H9 (cell line): ENCODE measurements at regions not wholly inside any gene's neighbourhood (a gene's known extent, or its start where the extent isn't known, plus 50 kb on each side); places are given as distances from the start of the nearest gene placed in this dataset.

ENCODE experiments used
- DNase-seq: peaks from one replicate; pipeline ENCODE4 v3.0.0-alpha.2; 2017
- H2AFZ ChIP-seq: one replicate; pipeline ENCODE4 v1.6.1; 2013; ENCODE audit warnings: mild to moderate bottlenecking, low read length, control low read depth, moderate library complexity
- H2AK5ac ChIP-seq: 2 replicates; pipeline ENCODE4 v1.6.1; 2013; ENCODE audit warnings: low read length, control low read depth, mixed read lengths; ENCODE audit not compliant: insufficient read length
- H2BK120ac ChIP-seq: one replicate; pipeline ENCODE4 v1.6.1; 2013; ENCODE audit warnings: low read depth, mild to moderate bottlenecking, low read length, control low read depth, inconsistent platforms; ENCODE audit not compliant: poor library complexity, severe bottlenecking
- H2BK12ac ChIP-seq: 2 replicates; pipeline ENCODE4 v1.6.1; 2013; ENCODE audit warnings: low read length, control low read depth, mixed read lengths, low read depth; ENCODE audit not compliant: insufficient read length
- H2BK15ac ChIP-seq: 2 replicates; pipeline ENCODE4 v1.6.1; 2013; ENCODE audit warnings: low read depth, low read length, control low read depth
- H2BK20ac ChIP-seq: one replicate; pipeline ENCODE4 v1.6.1; 2013; ENCODE audit warnings: low read depth, mild to moderate bottlenecking, low read length, control low read depth, inconsistent platforms; ENCODE audit not compliant: poor library complexity, severe bottlenecking
- H2BK5ac ChIP-seq: 2 replicates; pipeline ENCODE4 v1.6.1; 2013; ENCODE audit warnings: low read length, control low read depth, mixed read lengths; ENCODE audit not compliant: insufficient read length
- H3K14ac ChIP-seq: 2 replicates; pipeline ENCODE4 v1.6.1; 2013; ENCODE audit warnings: low read length, control low read depth; ENCODE audit not compliant: insufficient read depth
- H3K18ac ChIP-seq: 2 replicates; pipeline ENCODE4 v1.6.1; 2013; ENCODE audit warnings: low read depth, mild to moderate bottlenecking, mixed read lengths, low read length, control low read depth; ENCODE audit not compliant: insufficient read length
- H3K23ac ChIP-seq: 2 replicates; pipeline ENCODE4 v1.6.1; 2013; ENCODE audit warnings: low read length, control low read depth, mixed read lengths, low read depth; ENCODE audit not compliant: insufficient read length
- H3K23me2 ChIP-seq: 2 replicates; pipeline ENCODE4 v1.6.1; 2013; ENCODE audit warnings: low read depth, mild to moderate bottlenecking, mixed read lengths, low read length, control low read depth; ENCODE audit not compliant: insufficient read length, poor library complexity, severe bottlenecking
- H3K27ac ChIP-seq: 2 replicates; pipeline ENCODE4 v1.5.1; 2013; ENCODE audit warnings: low read length, control low read depth, mixed read lengths, low read depth; ENCODE audit not compliant: insufficient read length
- H3K27me3 ChIP-seq: 2 replicates; pipeline ENCODE4 v1.6.1; 2013; ENCODE audit warnings: low read length, control low read depth, inconsistent platforms; ENCODE audit not compliant: insufficient read depth
- H3K4ac ChIP-seq: 2 replicates; pipeline ENCODE4 v1.6.1; 2013; ENCODE audit warnings: low read depth, mild to moderate bottlenecking, control low read depth, inconsistent platforms, low read length, moderate library complexity
- H3K4me1 ChIP-seq: 2 replicates; pipeline ENCODE4 v1.6.1; 2013; ENCODE audit warnings: low read length, control low read depth, inconsistent platforms; ENCODE audit not compliant: insufficient read depth
- H3K4me2 ChIP-seq: 2 replicates; pipeline ENCODE4 v1.6.1; 2013; ENCODE audit warnings: low read length, control low read depth, mixed read lengths; ENCODE audit not compliant: insufficient read length, insufficient read depth
- H3K56ac ChIP-seq: 2 replicates; pipeline ENCODE4 v1.6.1; 2013; ENCODE audit warnings: low read depth, mild to moderate bottlenecking, mixed read lengths, low read length, control low read depth; ENCODE audit not compliant: insufficient read length
- H3K79me1 ChIP-seq: 2 replicates; pipeline ENCODE4 v1.6.1; 2013; ENCODE audit warnings: low read depth, mild to moderate bottlenecking, moderate library complexity, low read length, control low read depth, inconsistent platforms; ENCODE audit not compliant: insufficient read depth, poor library complexity, severe bottlenecking
- H3K79me2 ChIP-seq: 2 replicates; pipeline ENCODE4 v1.6.1; 2013; ENCODE audit warnings: low read length, control low read depth, inconsistent platforms; ENCODE audit not compliant: insufficient read depth
- H3K9ac ChIP-seq: 2 replicates; pipeline ENCODE4 v1.6.1; 2013; ENCODE audit warnings: low read length, control low read depth, mixed read lengths; ENCODE audit not compliant: insufficient read length; ENCODE audit errors: extremely low read depth
- H3K9me3 ChIP-seq: one replicate; pipeline ENCODE4 v1.6.1; 2013; ENCODE audit warnings: low read depth, low read length, inconsistent platforms; ENCODE audit not compliant: control insufficient read depth
- H3T11ph ChIP-seq: one replicate; pipeline ENCODE4 v1.6.1; 2013; ENCODE audit warnings: mild to moderate bottlenecking, low read length, control low read depth, inconsistent platforms
- H4K20me1 ChIP-seq: one replicate; pipeline ENCODE4 v1.6.1; 2013; ENCODE audit not compliant: control insufficient read depth, insufficient read length, insufficient read depth
- H4K5ac ChIP-seq: 2 replicates; pipeline ENCODE4 v1.6.1; 2013; ENCODE audit warnings: low read depth, mild to moderate bottlenecking, mixed read lengths, low read length, control low read depth; ENCODE audit not compliant: insufficient read length
- H4K8ac ChIP-seq: replicated peaks from 2 replicates; pipeline ENCODE4 v1.6.1; 2013; ENCODE audit warnings: low read length, control low read depth, mixed read lengths, low read depth; ENCODE audit not compliant: insufficient read length
- H4K91ac ChIP-seq: 2 replicates; pipeline ENCODE4 v1.6.1; 2013; ENCODE audit warnings: low read depth, mild to moderate bottlenecking, moderate library complexity, mixed read lengths, low read length, control low read depth; ENCODE audit not compliant: insufficient read length
- H3K27ac Mint-ChIP-seq, 3 experiments: 2 replicates in 2 of 3; 3 replicates in 1 of 3; pipeline ENCODE4 v1.8.0; 2020 to 2021; ENCODE audit warnings: mixed read lengths in 3 of 3, mild to moderate bottlenecking in 1 of 3, moderate library complexity in 1 of 3
- H3K27me3 Mint-ChIP-seq: 2 replicates; pipeline ENCODE4 v1.8.0; 2021; ENCODE audit warnings: low read depth, mild to moderate bottlenecking, moderate library complexity, mixed read lengths
- H3K36me3 Mint-ChIP-seq, 3 experiments: 2 replicates in 2 of 3; 3 replicates in 1 of 3; pipeline ENCODE4 v1.8.0; 2020 to 2021; ENCODE audit warnings: low read depth in 3 of 3, mixed read lengths in 3 of 3; ENCODE audit not compliant: insufficient read depth in 1 of 3
- H3K4me1 Mint-ChIP-seq, 2 experiments: 2 replicates each; pipeline ENCODE4 v1.8.0; 2020; ENCODE audit warnings: mixed read lengths in 2 of 2
- H3K4me3 Mint-ChIP-seq, 2 experiments: 2 replicates in 1 of 2; 3 replicates in 1 of 2; pipeline ENCODE4 v1.8.0; 2020 to 2021; ENCODE audit warnings: mild to moderate bottlenecking in 2 of 2, mixed read lengths in 2 of 2, moderate library complexity in 1 of 2
- H3K9me3 Mint-ChIP-seq, 2 experiments: 2 replicates in 1 of 2; 3 replicates in 1 of 2; pipeline ENCODE4 v1.8.0; 2020; ENCODE audit warnings: mild to moderate bottlenecking in 2 of 2, mixed read lengths in 2 of 2, moderate library complexity in 1 of 2
- WGBS: extraction: QIAGEN DNeasy Blood & Tissue Kit; methylation state at CpG from one replicate; pipeline ENCODE4 v1.1.7; 2013; ENCODE audit warnings: missing lambda C conversion rate, low lambda C conversion rate, mixed read lengths; ENCODE audit not compliant: insufficient read length; ENCODE audit errors: extremely low coverage; 5-methylcytosine and 5-hydroxymethylcytosine counted together
- TF ChIP-seq, protein P1 (sequence below): fragments of 200-600 bp; sonication (generic); conservative IDR thresholded peaks from 3 replicates; pipeline ENCODE4 v1.8.0; 2021; ENCODE audit warnings: antibody characterized with exemption, mild to moderate bottlenecking

DNA sequence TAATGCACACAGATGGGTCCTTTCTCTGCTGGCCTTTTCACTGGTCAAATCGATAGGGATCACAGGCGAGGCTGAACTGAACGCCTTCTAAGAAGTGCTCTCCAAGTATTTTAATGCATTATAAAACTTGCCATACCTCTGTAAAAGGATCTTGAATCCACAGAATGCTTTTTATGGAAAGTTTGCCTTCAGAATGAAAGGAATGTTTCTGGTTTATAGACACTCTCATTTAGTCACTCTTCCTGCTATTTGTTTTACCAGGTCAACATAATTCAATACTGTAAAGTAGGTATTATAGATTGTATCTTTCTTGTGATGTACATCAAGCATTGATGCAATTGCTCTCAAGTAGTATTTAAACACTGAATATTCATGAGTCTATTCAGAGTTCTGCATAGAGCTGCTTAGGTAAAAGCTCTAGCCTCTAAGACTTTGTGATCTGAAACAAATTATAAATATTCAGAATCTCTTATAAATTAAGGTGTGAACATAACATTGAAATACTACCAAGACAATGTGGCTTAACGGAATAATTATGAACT, 308.4 kb downstream of the ISL1 start:
- no peaks in the 10 kb centered on the region for H4K20me1 ChIP-seq
- H3K9me3 ChIP-seq, result no peaks in the 10 kb centered on the region
- DNase-seq, result no peak
- H2BK20ac ChIP-seq, result no peak overlapping the region
- H2BK5ac ChIP-seq, result no peak overlapping the region
- no peak overlapping the region for H4K91ac ChIP-seq
- TF ChIP-seq, protein P1, sequence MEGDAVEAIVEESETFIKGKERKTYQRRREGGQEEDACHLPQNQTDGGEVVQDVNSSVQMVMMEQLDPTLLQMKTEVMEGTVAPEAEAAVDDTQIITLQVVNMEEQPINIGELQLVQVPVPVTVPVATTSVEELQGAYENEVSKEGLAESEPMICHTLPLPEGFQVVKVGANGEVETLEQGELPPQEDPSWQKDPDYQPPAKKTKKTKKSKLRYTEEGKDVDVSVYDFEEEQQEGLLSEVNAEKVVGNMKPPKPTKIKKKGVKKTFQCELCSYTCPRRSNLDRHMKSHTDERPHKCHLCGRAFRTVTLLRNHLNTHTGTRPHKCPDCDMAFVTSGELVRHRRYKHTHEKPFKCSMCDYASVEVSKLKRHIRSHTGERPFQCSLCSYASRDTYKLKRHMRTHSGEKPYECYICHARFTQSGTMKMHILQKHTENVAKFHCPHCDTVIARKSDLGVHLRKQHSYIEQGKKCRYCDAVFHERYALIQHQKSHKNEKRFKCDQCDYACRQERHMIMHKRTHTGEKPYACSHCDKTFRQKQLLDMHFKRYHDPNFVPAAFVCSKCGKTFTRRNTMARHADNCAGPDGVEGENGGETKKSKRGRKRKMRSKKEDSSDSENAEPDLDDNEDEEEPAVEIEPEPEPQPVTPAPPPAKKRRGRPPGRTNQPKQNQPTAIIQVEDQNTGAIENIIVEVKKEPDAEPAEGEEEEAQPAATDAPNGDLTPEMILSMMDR, result no peak
- H4K5ac ChIP-seq, result no peak overlapping the region
- H3K9me3 Mint-ChIP-seq, result peaks cover 14 to 20% of the 10 kb centered on the region in 2 experiments
- no peak overlapping the region for H3K4ac ChIP-seq
- H3K56ac ChIP-seq, result no peak overlapping the region
- H3K79me1 ChIP-seq, result no peaks in the 10 kb centered on the region
- H2BK15ac ChIP-seq, result no peak overlapping the region
- no peak overlapping the region for H3K14ac ChIP-seq
- H4K8ac ChIP-seq, result no peak overlapping the region
- H3K27me3 ChIP-seq, result no peaks in the 10 kb centered on the region
- no peak overlapping the region for H3K9ac ChIP-seq
- no peak overlapping the region for H3K27ac Mint-ChIP-seq
- no peak overlapping the region for H3K23ac ChIP-seq
- peaks cover 4 to 16% (median 9%) of the 10 kb centered on the region in 3 experiments for H3K36me3 Mint-ChIP-seq
- H3K4me1 ChIP-seq, result no peaks in the 10 kb centered on the region
- H3K4me2 ChIP-seq, result no peak overlapping the region
- H3K4me1 Mint-ChIP-seq, result peaks cover 3 to 4% of the 10 kb centered on the region in 2 experiments; a peak in 3 of 4 replicates
- H2BK12ac ChIP-seq, result no peak overlapping the region
- no peak overlapping the region for H2AFZ ChIP-seq
- H3K4me3 Mint-ChIP-seq, result no peak overlapping the region
- H3K18ac ChIP-seq, result no peak overlapping the region
- H3K79me2 ChIP-seq, result no peaks in the 10 kb centered on the region
- no peaks in the 10 kb centered on the region for H3K23me2 ChIP-seq
- H2AK5ac ChIP-seq, result no peak overlapping the region
- H2BK120ac ChIP-seq, result no peak overlapping the region
- H3K27ac ChIP-seq, result no peak overlapping the region
- WGBS, result no CpG with 5 or more reads among the region's 4 CpGs
- no peaks in the 10 kb centered on the region for H3K27me3 Mint-ChIP-seq
- H3T11ph ChIP-seq, result no peak overlapping the region
